ENCODE measurements at regions not wholly inside any gene's neighbourhood (a gene's known extent, or its start where the extent isn't known, plus 50 kb on each side); places are given as distances from the start of the nearest gene placed in this dataset.

DNA sequence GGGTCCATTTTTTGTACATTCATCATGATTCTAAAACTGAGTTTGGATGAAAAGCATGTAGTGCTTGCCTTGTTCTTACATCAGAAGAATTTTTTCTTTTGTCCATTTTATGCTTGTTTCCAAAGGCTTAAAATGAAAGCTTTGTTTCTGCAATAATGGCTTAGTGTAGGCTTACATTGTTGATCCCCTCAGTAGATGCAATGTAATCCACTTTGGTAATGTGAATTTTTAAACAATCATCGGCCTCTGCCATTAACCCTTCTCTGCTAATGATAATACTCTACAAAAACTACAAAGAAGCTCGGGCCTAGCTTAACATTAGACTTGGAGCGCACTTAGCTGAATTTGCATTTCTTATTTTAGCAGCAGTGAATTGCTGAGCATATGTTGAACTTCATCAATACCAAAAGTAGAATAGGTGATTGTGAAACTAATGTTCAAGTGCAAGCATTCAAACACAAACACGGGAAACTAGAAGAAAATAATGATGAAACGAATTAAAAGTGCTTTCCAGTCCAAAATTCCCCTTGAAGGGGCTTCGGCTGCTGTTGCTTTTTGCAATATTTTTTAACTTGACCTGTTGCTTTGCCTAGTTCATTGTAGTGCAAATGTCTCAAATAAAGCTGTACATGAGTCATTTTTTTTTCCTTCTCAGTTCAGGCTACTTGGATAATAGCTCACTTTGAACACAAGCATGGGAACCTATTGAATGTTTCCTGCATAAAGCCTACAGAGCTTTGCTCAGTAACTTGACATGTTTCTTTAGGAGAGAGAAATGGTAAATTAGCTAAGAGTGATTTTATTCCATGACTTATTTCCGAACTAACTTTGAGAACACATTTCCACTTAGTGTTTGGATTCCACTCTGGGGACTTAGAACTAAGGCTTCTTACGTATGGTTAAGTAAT is 66.5 kb downstream of the SLIT2 start:
- TF ChIP-seq CTCF (conservative IDR thresholded peaks at IDR 0.05; ENCODE audit: low read depth, low read length) (no peak), EZH2 (IDR thresholded peaks at IDR 0.05; ENCODE audit: low read length, unreplicated experiment) (no peak), EZH2phosphoT487 (IDR thresholded peaks at IDR 0.05; ENCODE audit: borderline replicate concordance, low read length) (no peak)
